H9 (cell line): ENCODE measurements at regions not wholly inside any gene's neighbourhood (a gene's known extent, or its start where the extent isn't known, plus 50 kb on each side); places are given as distances from the start of the nearest gene placed in this dataset.

ENCODE experiments used
- DNase-seq: peaks from one replicate; pipeline ENCODE4 v3.0.0-alpha.2; 2017
- H2AFZ ChIP-seq: one replicate; pipeline ENCODE4 v1.6.1; 2013; ENCODE audit warnings: mild to moderate bottlenecking, low read length, control low read depth, moderate library complexity
- H2AK5ac ChIP-seq: 2 replicates; pipeline ENCODE4 v1.6.1; 2013; ENCODE audit warnings: low read length, control low read depth, mixed read lengths; ENCODE audit not compliant: insufficient read length
- H2BK120ac ChIP-seq: one replicate; pipeline ENCODE4 v1.6.1; 2013; ENCODE audit warnings: low read depth, mild to moderate bottlenecking, low read length, control low read depth, inconsistent platforms; ENCODE audit not compliant: poor library complexity, severe bottlenecking
- H2BK12ac ChIP-seq: 2 replicates; pipeline ENCODE4 v1.6.1; 2013; ENCODE audit warnings: low read length, control low read depth, mixed read lengths, low read depth; ENCODE audit not compliant: insufficient read length
- H2BK15ac ChIP-seq: 2 replicates; pipeline ENCODE4 v1.6.1; 2013; ENCODE audit warnings: low read depth, low read length, control low read depth
- H2BK20ac ChIP-seq: one replicate; pipeline ENCODE4 v1.6.1; 2013; ENCODE audit warnings: low read depth, mild to moderate bottlenecking, low read length, control low read depth, inconsistent platforms; ENCODE audit not compliant: poor library complexity, severe bottlenecking
- H2BK5ac ChIP-seq: 2 replicates; pipeline ENCODE4 v1.6.1; 2013; ENCODE audit warnings: low read length, control low read depth, mixed read lengths; ENCODE audit not compliant: insufficient read length
- H3K14ac ChIP-seq: 2 replicates; pipeline ENCODE4 v1.6.1; 2013; ENCODE audit warnings: low read length, control low read depth; ENCODE audit not compliant: insufficient read depth
- H3K18ac ChIP-seq: 2 replicates; pipeline ENCODE4 v1.6.1; 2013; ENCODE audit warnings: low read depth, mild to moderate bottlenecking, mixed read lengths, low read length, control low read depth; ENCODE audit not compliant: insufficient read length
- H3K23ac ChIP-seq: 2 replicates; pipeline ENCODE4 v1.6.1; 2013; ENCODE audit warnings: low read length, control low read depth, mixed read lengths, low read depth; ENCODE audit not compliant: insufficient read length
- H3K23me2 ChIP-seq: 2 replicates; pipeline ENCODE4 v1.6.1; 2013; ENCODE audit warnings: low read depth, mild to moderate bottlenecking, mixed read lengths, low read length, control low read depth; ENCODE audit not compliant: insufficient read length, poor library complexity, severe bottlenecking
- H3K27ac ChIP-seq: 2 replicates; pipeline ENCODE4 v1.5.1; 2013; ENCODE audit warnings: low read length, control low read depth, mixed read lengths, low read depth; ENCODE audit not compliant: insufficient read length
- H3K27me3 ChIP-seq: 2 replicates; pipeline ENCODE4 v1.6.1; 2013; ENCODE audit warnings: low read length, control low read depth, inconsistent platforms; ENCODE audit not compliant: insufficient read depth
- H3K4ac ChIP-seq: 2 replicates; pipeline ENCODE4 v1.6.1; 2013; ENCODE audit warnings: low read depth, mild to moderate bottlenecking, control low read depth, inconsistent platforms, low read length, moderate library complexity
- H3K4me1 ChIP-seq: 2 replicates; pipeline ENCODE4 v1.6.1; 2013; ENCODE audit warnings: low read length, control low read depth, inconsistent platforms; ENCODE audit not compliant: insufficient read depth
- H3K4me2 ChIP-seq: 2 replicates; pipeline ENCODE4 v1.6.1; 2013; ENCODE audit warnings: low read length, control low read depth, mixed read lengths; ENCODE audit not compliant: insufficient read length, insufficient read depth
- H3K56ac ChIP-seq: 2 replicates; pipeline ENCODE4 v1.6.1; 2013; ENCODE audit warnings: low read depth, mild to moderate bottlenecking, mixed read lengths, low read length, control low read depth; ENCODE audit not compliant: insufficient read length
- H3K79me1 ChIP-seq: 2 replicates; pipeline ENCODE4 v1.6.1; 2013; ENCODE audit warnings: low read depth, mild to moderate bottlenecking, moderate library complexity, low read length, control low read depth, inconsistent platforms; ENCODE audit not compliant: insufficient read depth, poor library complexity, severe bottlenecking
- H3K79me2 ChIP-seq: 2 replicates; pipeline ENCODE4 v1.6.1; 2013; ENCODE audit warnings: low read length, control low read depth, inconsistent platforms; ENCODE audit not compliant: insufficient read depth
- H3K9ac ChIP-seq: 2 replicates; pipeline ENCODE4 v1.6.1; 2013; ENCODE audit warnings: low read length, control low read depth, mixed read lengths; ENCODE audit not compliant: insufficient read length; ENCODE audit errors: extremely low read depth
- H3K9me3 ChIP-seq: one replicate; pipeline ENCODE4 v1.6.1; 2013; ENCODE audit warnings: low read depth, low read length, inconsistent platforms; ENCODE audit not compliant: control insufficient read depth
- H3T11ph ChIP-seq: one replicate; pipeline ENCODE4 v1.6.1; 2013; ENCODE audit warnings: mild to moderate bottlenecking, low read length, control low read depth, inconsistent platforms
- H4K20me1 ChIP-seq: one replicate; pipeline ENCODE4 v1.6.1; 2013; ENCODE audit not compliant: control insufficient read depth, insufficient read length, insufficient read depth
- H4K5ac ChIP-seq: 2 replicates; pipeline ENCODE4 v1.6.1; 2013; ENCODE audit warnings: low read depth, mild to moderate bottlenecking, mixed read lengths, low read length, control low read depth; ENCODE audit not compliant: insufficient read length
- H4K8ac ChIP-seq: replicated peaks from 2 replicates; pipeline ENCODE4 v1.6.1; 2013; ENCODE audit warnings: low read length, control low read depth, mixed read lengths, low read depth; ENCODE audit not compliant: insufficient read length
- H4K91ac ChIP-seq: 2 replicates; pipeline ENCODE4 v1.6.1; 2013; ENCODE audit warnings: low read depth, mild to moderate bottlenecking, moderate library complexity, mixed read lengths, low read length, control low read depth; ENCODE audit not compliant: insufficient read length
- H3K27ac Mint-ChIP-seq, 3 experiments: 2 replicates in 2 of 3; 3 replicates in 1 of 3; pipeline ENCODE4 v1.8.0; 2020 to 2021; ENCODE audit warnings: mixed read lengths in 3 of 3, mild to moderate bottlenecking in 1 of 3, moderate library complexity in 1 of 3
- H3K27me3 Mint-ChIP-seq: 2 replicates; pipeline ENCODE4 v1.8.0; 2021; ENCODE audit warnings: low read depth, mild to moderate bottlenecking, moderate library complexity, mixed read lengths
- H3K36me3 Mint-ChIP-seq, 3 experiments: 2 replicates in 2 of 3; 3 replicates in 1 of 3; pipeline ENCODE4 v1.8.0; 2020 to 2021; ENCODE audit warnings: low read depth in 3 of 3, mixed read lengths in 3 of 3; ENCODE audit not compliant: insufficient read depth in 1 of 3
- H3K4me1 Mint-ChIP-seq, 2 experiments: 2 replicates each; pipeline ENCODE4 v1.8.0; 2020; ENCODE audit warnings: mixed read lengths in 2 of 2
- H3K4me3 Mint-ChIP-seq, 2 experiments: 2 replicates in 1 of 2; 3 replicates in 1 of 2; pipeline ENCODE4 v1.8.0; 2020 to 2021; ENCODE audit warnings: mild to moderate bottlenecking in 2 of 2, mixed read lengths in 2 of 2, moderate library complexity in 1 of 2
- H3K9me3 Mint-ChIP-seq, 2 experiments: 2 replicates in 1 of 2; 3 replicates in 1 of 2; pipeline ENCODE4 v1.8.0; 2020; ENCODE audit warnings: mild to moderate bottlenecking in 2 of 2, mixed read lengths in 2 of 2, moderate library complexity in 1 of 2
- CTCF ChIP-seq: fragments of 200-600 bp; sonication (generic); conservative IDR thresholded peaks from 3 replicates; pipeline ENCODE4 v1.8.0; 2021; ENCODE audit warnings: antibody characterized with exemption, mild to moderate bottlenecking
- WGBS: extraction: QIAGEN DNeasy Blood & Tissue Kit; methylation state at CpG from one replicate; pipeline ENCODE4 v1.1.7; 2013; ENCODE audit warnings: missing lambda C conversion rate, low lambda C conversion rate, mixed read lengths; ENCODE audit not compliant: insufficient read length; ENCODE audit errors: extremely low coverage; 5-methylcytosine and 5-hydroxymethylcytosine counted together

GRCh38 chr1:68745451-68745850, 248.6 kb upstream of the DEPDC1 start:
- TF ChIP-seq CTCF = no peak
- no CpG with 5 or more reads among the region's 1 CpG for WGBS
- H3K9me3 Mint-ChIP-seq = peaks cover 25 to 30% of the 10 kb centered on the region in 2 experiments
- Histone ChIP-seq H3K79me1 (no peaks in the 10 kb centered on the region), H3K79me2 (no peaks in the 10 kb centered on the region), H2BK120ac (no peak overlapping the region), H4K91ac (no peak overlapping the region), H3K4ac (no peak overlapping the region), H4K20me1 (no peaks in the 10 kb centered on the region), H3K56ac (no peak overlapping the region), H2BK12ac (no peak overlapping the region), H2BK15ac (no peak overlapping the region), H3K4me2 (no peak overlapping the region), H3K18ac (no peak overlapping the region), H2BK5ac (no peak overlapping the region), H3K27me3 (no peaks in the 10 kb centered on the region), H3K4me1 (no peaks in the 10 kb centered on the region; the same call in 1 of the 2 replicates), H2AK5ac (no peak overlapping the region), H3K9ac (no peak overlapping the region), H4K5ac (no peak overlapping the region), H4K8ac (no peak overlapping the region), H3K23me2 (no peaks in the 10 kb centered on the region), H3K27ac (no peak overlapping the region), H2AFZ (no peak overlapping the region), H2BK20ac (no peak overlapping the region), H3K9me3 (no peaks in the 10 kb centered on the region), H3T11ph (no peak overlapping the region), H3K23ac (no peak overlapping the region), H3K14ac (no peak overlapping the region)
- peak overlapping the region in 1 of 3 experiments; percentile 23; a peak in 1 of 7 replicates for H3K27ac Mint-ChIP-seq
- no peak overlapping the region for H3K4me3 Mint-ChIP-seq
- no peaks in the 10 kb centered on the region for H3K27me3 Mint-ChIP-seq
- no peak for DNase-seq
- H3K4me1 Mint-ChIP-seq = peaks cover 0 to 2% of the 10 kb centered on the region in 2 experiments; a peak in 1 of 4 replicates
- peaks cover 12 to 27% (median 14%) of the 10 kb centered on the region in 3 experiments for H3K36me3 Mint-ChIP-seq
